ENCODE measurements at regions not wholly inside any gene's neighbourhood (a gene's known extent, or its start where the extent isn't known, plus 50 kb on each side); places are given as distances from the start of the nearest gene placed in this dataset.

DNA sequence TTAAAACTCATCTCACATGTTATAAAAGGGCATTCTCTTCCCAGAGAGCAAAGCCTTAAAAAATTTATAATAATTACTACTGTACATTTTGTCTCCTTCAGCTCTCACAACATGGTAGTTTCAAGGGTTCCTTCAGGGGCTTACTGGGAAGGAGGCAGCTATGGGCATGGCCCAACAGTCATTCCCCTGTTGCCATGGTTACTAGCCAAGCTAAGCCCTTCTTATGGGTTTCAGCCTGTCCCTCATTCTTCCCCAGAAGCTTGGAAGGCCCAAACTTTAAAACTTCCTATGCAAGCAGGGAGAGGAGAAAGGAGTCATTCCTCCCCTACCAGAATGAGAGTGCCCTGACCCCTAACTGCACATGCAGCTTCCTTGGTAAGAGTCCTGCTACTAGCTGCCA lies 82.2 kb upstream of the CNTLN start:
- no peaks in the 10 kb centered on the region for H4K20me1 ChIP-seq (ENCODE audit: insufficient read depth, low read length)
- in situ Hi-C loops (cut with MboI; ENCODE audit: low sequenced_read_pairs) (no loop called here), intact Hi-C loops (cut with micrococcal nuclease) (no loop called here), dilution Hi-C loops (cut with HindIII; ENCODE audit: low sequenced_read_pairs, unreplicated experiment) (no loop called here)
- H2AFZ ChIP-seq (replicated peaks; ENCODE audit: low read length, poor library complexity): peak overlapping the region; percentile 3
- ATAC-seq (ENCODE audit: low read depth) (no peak), DNase-seq (no peak)
- H2BK20ac ChIP-seq (ENCODE audit: low read depth, low read length): no peak overlapping the region
- no peak overlapping the region for H3K18ac ChIP-seq (ENCODE audit: low read depth, low read length)
- H3K9me3 ChIP-seq (ENCODE audit: control insufficient read depth, insufficient read depth, low read length): no peaks in the 10 kb centered on the region
- no peak overlapping the region for H2BK120ac ChIP-seq (ENCODE audit: low read depth, low read length)
- H3K9me1 ChIP-seq (ENCODE audit: insufficient read depth, low read length): no peaks in the 10 kb centered on the region
- no peak overlapping the region for H3K23ac ChIP-seq (ENCODE audit: low read depth, low read length)
- no peak overlapping the region for H3K56ac ChIP-seq (ENCODE audit: extremely low read depth, insufficient read depth, low read length)
- no peak overlapping the region for H3K4ac ChIP-seq (ENCODE audit: low read depth, low read length)
- no peak overlapping the region for H2AK5ac ChIP-seq (ENCODE audit: low read depth, low read length)
- H3K4me1 ChIP-seq (ENCODE audit: control insufficient read depth, insufficient read depth, low read length): no peaks in the 10 kb centered on the region
- H4K91ac ChIP-seq (ENCODE audit: insufficient read depth, low read depth, low read length): no peak overlapping the region
- no peak overlapping the region for H3K27ac ChIP-seq (ENCODE audit: insufficient read depth, low read length)
- H3K79me1 ChIP-seq (ENCODE audit: low read depth in 1 of 2, low read length in 2 of 2): no peaks in the 10 kb centered on the region
- ChIA-PET POLR2A (ENCODE audit: unreplicated experiment) (interaction anchor here (0.5 kb wide), 1 partner anchor 311 kb away, joined by 3 read pairs; no protein-coding TSS in a partner anchor), CTCF (interaction anchor here (0.9 kb wide), 1 partner anchor 10 kb away, joined by 4 read pairs; no protein-coding TSS in a partner anchor)
- no peak overlapping the region for H3K14ac ChIP-seq (replicated peaks; ENCODE audit: low read depth, low read length)
- H3K4me2 ChIP-seq (ENCODE audit: low read depth, low read length): no peak overlapping the region
- H2BK15ac ChIP-seq (ENCODE audit: low read depth, low read length): no peak overlapping the region
- no TSS peak for BruUV-seq (replicated peaks)
- H3K9ac ChIP-seq (ENCODE audit: low read depth, low read length): no peak overlapping the region
- no peak overlapping the region for H3K4me3 ChIP-seq (ENCODE audit: insufficient read depth, low read depth, low read length)
- H3K36me3 ChIP-seq (ENCODE audit: control insufficient read depth, insufficient read depth, low read length): no peaks in the 10 kb centered on the region
- no peak overlapping the region for H4K5ac ChIP-seq (ENCODE audit: low read depth, low read length)
- H4K8ac ChIP-seq (ENCODE audit: low read depth in 2 of 2, low read length in 2 of 2): no peak overlapping the region
- TF ChIP-seq FOS (IDR thresholded peaks at IDR 0.05; ENCODE audit: low read depth, low read length) (no peak), CHD1 (IDR thresholded peaks at IDR 0.05; ENCODE audit: low read depth, low read length) (no peak), MAFK (IDR thresholded peaks at IDR 0.05; ENCODE audit: low read depth, low read length) (no peak), MAZ (IDR thresholded peaks at IDR 0.05; ENCODE audit: borderline replicate concordance, low read depth, low read length) (no peak), RAD21 (IDR thresholded peaks at IDR 0.05; ENCODE audit: low read length) (no peak), RCOR1 (IDR thresholded peaks at IDR 0.05; ENCODE audit: insufficient replicate concordance, low read length) (no peak), MXI1 (IDR thresholded peaks at IDR 0.05; ENCODE audit: borderline replicate concordance, low read depth, low read length) (no peak), USF2 (IDR thresholded peaks at IDR 0.05; ENCODE audit: low read depth, low read length) (no peak), NFE2L2 (IDR thresholded peaks at IDR 0.05; ENCODE audit: low read depth, low read length) (no peak), RFX5 (IDR thresholded peaks at IDR 0.05; ENCODE audit: low read depth, low read length) (no peak), BHLHE40 (IDR thresholded peaks at IDR 0.05; ENCODE audit: low read depth, low read length) (no peak), SMC3 (IDR thresholded peaks at IDR 0.05; ENCODE audit: low read depth, low read length) (no peak), POLR2A (IDR thresholded peaks at IDR 0.05; ENCODE audit: low read depth, low read length) (no peak), CEBPB (IDR thresholded peaks at IDR 0.05; ENCODE audit: low read depth, low read length) (no peak)
- TF ChIP-seq, protein P1, sequence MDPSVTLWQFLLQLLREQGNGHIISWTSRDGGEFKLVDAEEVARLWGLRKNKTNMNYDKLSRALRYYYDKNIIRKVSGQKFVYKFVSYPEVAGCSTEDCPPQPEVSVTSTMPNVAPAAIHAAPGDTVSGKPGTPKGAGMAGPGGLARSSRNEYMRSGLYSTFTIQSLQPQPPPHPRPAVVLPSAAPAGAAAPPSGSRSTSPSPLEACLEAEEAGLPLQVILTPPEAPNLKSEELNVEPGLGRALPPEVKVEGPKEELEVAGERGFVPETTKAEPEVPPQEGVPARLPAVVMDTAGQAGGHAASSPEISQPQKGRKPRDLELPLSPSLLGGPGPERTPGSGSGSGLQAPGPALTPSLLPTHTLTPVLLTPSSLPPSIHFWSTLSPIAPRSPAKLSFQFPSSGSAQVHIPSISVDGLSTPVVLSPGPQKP (IDR thresholded peaks at IDR 0.05; ENCODE audit: borderline replicate concordance, low read depth, low read length): no peak
- TF ChIP-seq, protein P2, sequence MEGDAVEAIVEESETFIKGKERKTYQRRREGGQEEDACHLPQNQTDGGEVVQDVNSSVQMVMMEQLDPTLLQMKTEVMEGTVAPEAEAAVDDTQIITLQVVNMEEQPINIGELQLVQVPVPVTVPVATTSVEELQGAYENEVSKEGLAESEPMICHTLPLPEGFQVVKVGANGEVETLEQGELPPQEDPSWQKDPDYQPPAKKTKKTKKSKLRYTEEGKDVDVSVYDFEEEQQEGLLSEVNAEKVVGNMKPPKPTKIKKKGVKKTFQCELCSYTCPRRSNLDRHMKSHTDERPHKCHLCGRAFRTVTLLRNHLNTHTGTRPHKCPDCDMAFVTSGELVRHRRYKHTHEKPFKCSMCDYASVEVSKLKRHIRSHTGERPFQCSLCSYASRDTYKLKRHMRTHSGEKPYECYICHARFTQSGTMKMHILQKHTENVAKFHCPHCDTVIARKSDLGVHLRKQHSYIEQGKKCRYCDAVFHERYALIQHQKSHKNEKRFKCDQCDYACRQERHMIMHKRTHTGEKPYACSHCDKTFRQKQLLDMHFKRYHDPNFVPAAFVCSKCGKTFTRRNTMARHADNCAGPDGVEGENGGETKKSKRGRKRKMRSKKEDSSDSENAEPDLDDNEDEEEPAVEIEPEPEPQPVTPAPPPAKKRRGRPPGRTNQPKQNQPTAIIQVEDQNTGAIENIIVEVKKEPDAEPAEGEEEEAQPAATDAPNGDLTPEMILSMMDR (conservative IDR thresholded peaks at IDR 0.05; ENCODE audit: low read depth, low read length): no peak
- no peak overlapping the region for H2AK9ac ChIP-seq (replicated peaks; ENCODE audit: low read depth, low read length, poor library complexity)
- no peaks in the 10 kb centered on the region for H3K27me3 ChIP-seq (ENCODE audit: control insufficient read depth, insufficient read depth, low read length)
- no peak overlapping the region for H2BK5ac ChIP-seq (ENCODE audit: low read depth, low read length, poor library complexity, severe bottlenecking)

All from IMR-90 (cell line).